HCT116 (cell line): ENCODE measurements at regions not wholly inside any gene's neighbourhood (a gene's known extent, or its start where the extent isn't known, plus 50 kb on each side); places are given as distances from the start of the nearest gene placed in this dataset.

Source experiments
- CEBPB ChIP-seq: IDR thresholded peaks from 2 replicates; pipeline ENCODE4 v1.6.1; 2012; ENCODE audit warnings: low read depth
- CTCF ChIP-seq, 3 experiments: fragments of 200-600 bp in 1 of 3; sonication (generic) in 1 of 3; IDR thresholded peaks in 2 of 3; conservative IDR thresholded peaks in 1 of 3; 2 replicates each; pipeline ENCODE4 v1.5.1; 2012 to 2017; ENCODE audit warnings: low read depth in 2 of 3, low read length in 2 of 3, antibody characterized with exemption in 1 of 3, borderline replicate concordance in 1 of 3, control low read depth in 1 of 3, mild to moderate bottlenecking in 1 of 3, mixed read lengths in 1 of 3, mixed run types in 1 of 3, moderate library complexity in 1 of 3; ENCODE audit not compliant: insufficient read depth in 1 of 3
- EZH2 ChIP-seq: fragments of 200-600 bp; sonication (generic); IDR thresholded peaks from 2 replicates; pipeline ENCODE4 v1.6.1; 2017; ENCODE audit warnings: antibody characterized with exemption, mixed run types
- EZH2phosphoT487 ChIP-seq: fragments of 200-600 bp; IDR thresholded peaks from 2 replicates; pipeline ENCODE4 v1.6.1; 2018; ENCODE audit warnings: antibody characterized with exemption, borderline replicate concordance
- FOSL1 ChIP-seq: IDR thresholded peaks from 2 replicates; pipeline ENCODE4 v1.6.1; 2012; ENCODE audit warnings: low read depth
- JUND ChIP-seq: IDR thresholded peaks from 2 replicates; pipeline ENCODE4 v1.6.1; 2012
- POLR2A ChIP-seq: IDR thresholded peaks from 2 replicates; pipeline ENCODE4 v1.7.0; 2011; ENCODE audit warnings: borderline replicate concordance; ENCODE audit not compliant: insufficient read depth, insufficient read length; ENCODE audit errors: extremely low read depth
- POLR2AphosphoS5 ChIP-seq: IDR thresholded peaks from 2 replicates; pipeline ENCODE4 v1.6.1; 2011; ENCODE audit warnings: mild to moderate bottlenecking, low read depth, low read length, moderate library complexity
- SIN3A ChIP-seq: IDR thresholded peaks from 2 replicates; pipeline ENCODE4 v1.6.1; 2012; ENCODE audit warnings: low read depth
- SP1 ChIP-seq: IDR thresholded peaks from 2 replicates; pipeline ENCODE4 v1.6.1; 2012; ENCODE audit warnings: low read depth
- SRF ChIP-seq: IDR thresholded peaks from 2 replicates; pipeline ENCODE4 v1.6.1; 2012; ENCODE audit warnings: low read depth
- YY1 ChIP-seq: IDR thresholded peaks from 2 replicates; pipeline ENCODE4 v1.6.1; 2011; ENCODE audit warnings: low read length, low read depth, moderate library complexity, mild to moderate bottlenecking; ENCODE audit not compliant: insufficient replicate concordance; ENCODE audit errors: extremely low read depth
- TF ChIP-seq, protein P1 (sequence below): IDR thresholded peaks from 2 replicates; pipeline ENCODE4 v1.6.1; 2012; ENCODE audit warnings: low read depth
- TF ChIP-seq, protein P2 (sequence below): IDR thresholded peaks from 2 replicates; pipeline ENCODE4 v1.6.1; 2012

- no peak for TF ChIP-seq EZH2
- TF ChIP-seq CTCF (IDR thresholded peaks at IDR 0.05 in 2 of 3, conservative IDR thresholded peaks at IDR 0.05 in 1 of 3; ENCODE audit: borderline replicate concordance in 1 of 3, insufficient read depth in 1 of 3, low read depth in 2 of 3, low read length in 2 of 3) = no peak
- TF ChIP-seq, protein P1, sequence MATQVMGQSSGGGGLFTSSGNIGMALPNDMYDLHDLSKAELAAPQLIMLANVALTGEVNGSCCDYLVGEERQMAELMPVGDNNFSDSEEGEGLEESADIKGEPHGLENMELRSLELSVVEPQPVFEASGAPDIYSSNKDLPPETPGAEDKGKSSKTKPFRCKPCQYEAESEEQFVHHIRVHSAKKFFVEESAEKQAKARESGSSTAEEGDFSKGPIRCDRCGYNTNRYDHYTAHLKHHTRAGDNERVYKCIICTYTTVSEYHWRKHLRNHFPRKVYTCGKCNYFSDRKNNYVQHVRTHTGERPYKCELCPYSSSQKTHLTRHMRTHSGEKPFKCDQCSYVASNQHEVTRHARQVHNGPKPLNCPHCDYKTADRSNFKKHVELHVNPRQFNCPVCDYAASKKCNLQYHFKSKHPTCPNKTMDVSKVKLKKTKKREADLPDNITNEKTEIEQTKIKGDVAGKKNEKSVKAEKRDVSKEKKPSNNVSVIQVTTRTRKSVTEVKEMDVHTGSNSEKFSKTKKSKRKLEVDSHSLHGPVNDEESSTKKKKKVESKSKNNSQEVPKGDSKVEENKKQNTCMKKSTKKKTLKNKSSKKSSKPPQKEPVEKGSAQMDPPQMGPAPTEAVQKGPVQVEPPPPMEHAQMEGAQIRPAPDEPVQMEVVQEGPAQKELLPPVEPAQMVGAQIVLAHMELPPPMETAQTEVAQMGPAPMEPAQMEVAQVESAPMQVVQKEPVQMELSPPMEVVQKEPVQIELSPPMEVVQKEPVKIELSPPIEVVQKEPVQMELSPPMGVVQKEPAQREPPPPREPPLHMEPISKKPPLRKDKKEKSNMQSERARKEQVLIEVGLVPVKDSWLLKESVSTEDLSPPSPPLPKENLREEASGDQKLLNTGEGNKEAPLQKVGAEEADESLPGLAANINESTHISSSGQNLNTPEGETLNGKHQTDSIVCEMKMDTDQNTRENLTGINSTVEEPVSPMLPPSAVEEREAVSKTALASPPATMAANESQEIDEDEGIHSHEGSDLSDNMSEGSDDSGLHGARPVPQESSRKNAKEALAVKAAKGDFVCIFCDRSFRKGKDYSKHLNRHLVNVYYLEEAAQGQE = no peak
- TF ChIP-seq POLR2A = no peak
- TF ChIP-seq YY1 = no peak
- no peak for TF ChIP-seq CEBPB
- no peak for TF ChIP-seq POLR2AphosphoS5
- TF ChIP-seq SRF = no peak
- TF ChIP-seq SP1 = no peak
- TF ChIP-seq SIN3A = no peak
- TF ChIP-seq, protein P2, sequence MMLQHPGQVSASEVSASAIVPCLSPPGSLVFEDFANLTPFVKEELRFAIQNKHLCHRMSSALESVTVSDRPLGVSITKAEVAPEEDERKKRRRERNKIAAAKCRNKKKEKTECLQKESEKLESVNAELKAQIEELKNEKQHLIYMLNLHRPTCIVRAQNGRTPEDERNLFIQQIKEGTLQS = no peak
- TF ChIP-seq FOSL1 = no peak
- no peak for TF ChIP-seq EZH2phosphoT487
- TF ChIP-seq JUND = no peak
Observed at GRCh38 chr10:81306971-81307782, 567.8 kb upstream of the NRG3 start.
